ENCODE measurements at regions not wholly inside any gene's neighbourhood (a gene's known extent, or its start where the extent isn't known, plus 50 kb on each side); places are given as distances from the start of the nearest gene placed in this dataset.

- TF ChIP-seq CTCF (conservative IDR thresholded peaks at IDR 0.05; ENCODE audit: low read length) (no peak), EZH2phosphoT487 (IDR thresholded peaks at IDR 0.05; ENCODE audit: borderline replicate concordance, low read depth, low read length) (no peak)
Observed at GRCh38 chr20:60990061-60990460, 262.0 kb upstream of the CDH4 start.

All from OCI-LY7 (cell line).